ENCODE measurements at regions not wholly inside any gene's neighbourhood (a gene's known extent, or its start where the extent isn't known, plus 50 kb on each side); places are given as distances from the start of the nearest gene placed in this dataset.

DNA sequence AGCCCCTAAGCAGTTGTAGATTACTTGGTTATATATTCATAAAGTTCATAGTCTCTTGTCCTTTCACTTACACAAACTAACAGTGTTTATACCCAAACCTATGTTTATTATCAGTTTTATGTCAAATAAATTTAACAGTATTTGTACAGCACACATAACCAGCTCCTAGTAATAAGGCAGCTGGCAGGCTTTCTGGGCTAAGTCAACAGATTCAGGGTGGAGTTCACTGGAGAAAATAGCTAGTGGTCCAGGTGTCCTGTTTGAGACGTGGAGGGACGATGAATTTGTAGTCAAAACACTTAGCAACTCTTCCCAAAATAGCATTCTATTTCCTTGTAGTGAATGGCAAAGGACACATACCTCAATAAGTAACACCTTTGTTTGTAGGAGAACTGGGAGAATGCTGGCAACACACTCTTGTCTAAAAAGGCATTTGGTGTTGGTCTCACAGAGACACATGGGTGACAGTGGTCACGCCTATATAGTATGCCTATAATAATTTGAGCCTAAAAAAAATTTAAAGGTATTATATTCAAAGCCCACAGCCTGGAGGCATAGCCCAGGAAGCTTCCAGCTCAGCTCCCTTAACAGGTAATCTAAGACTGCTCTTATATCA lies 156.4 kb upstream of the CARMIL1 start:
- TF ChIP-seq POLR2A (IDR thresholded peaks at IDR 0.05; ENCODE audit: low read depth, low read length) (no peak), POLR2AphosphoS5 (IDR thresholded peaks at IDR 0.05; ENCODE audit: low read depth, low read length) (no peak), TAF1 (IDR thresholded peaks at IDR 0.05; ENCODE audit: low read depth, low read length) (no peak), SPI1 (IDR thresholded peaks at IDR 0.05; ENCODE audit: low read depth, low read length) (no peak), PAX5 (IDR thresholded peaks at IDR 0.05; ENCODE audit: insufficient read depth, low read length, severe bottlenecking) (no peak), POU2F2 (IDR thresholded peaks at IDR 0.05; ENCODE audit: low read depth, low read length) (no peak)
